K562 (cell line): ENCODE measurements at regions not wholly inside any gene's neighbourhood (a gene's known extent, or its start where the extent isn't known, plus 50 kb on each side); places are given as distances from the start of the nearest gene placed in this dataset.

Source experiments
- ATAC-seq: fragments of 200-7000 bp; cut with Tn5 transposase; 3 replicates; pipeline ENCODE4 v1.9.1; 2020; ENCODE audit warnings: moderate library complexity
- BruUV-seq: library from RNA; stranded (reverse); fragments of 400-500 nt; replicated peaks from 2 replicates; lab custom pipeline; 2021; lab: Mats Ljungman, UMichigan
- CTCF ChIA-PET: fragments of 300-600 bp; formaldehyde crosslinking; extraction: SDS; loops from one replicate; lab custom pipeline; 2021; ENCODE audit warnings: low intra/inter-chr PET ratio; lab: Yijun Ruan, JAX
- POLR2A ChIA-PET: fragments of 300-600, 350-650 bp; sonication (Branson Sonifier 250); formaldehyde crosslinking; extraction: SDS; loops from one replicate; lab custom pipeline; 2021; ENCODE audit warnings: antibody characterized with exemption, inconsistent platforms; lab: Yijun Ruan, JAX
- DNase-seq, 4 experiments: peaks; one replicate each; pipeline versions ENCODE4 v3.0.0 to v3.0.0-alpha.2; 2011 to 2018; ENCODE audit warnings: low spot score in 3 of 4, mixed read lengths in 3 of 4; ENCODE audit errors: extremely low read depth in 1 of 4
- FAIRE-seq: peaks from 2 replicates; lab custom pipeline; 2011; peaks lifted over from hg19 to GRCh38; lab: Jason Lieb, UNC
- H2AFZ ChIP-seq: 2 replicates; pipeline ENCODE4 v1.6.0; 2011; ENCODE audit warnings: low read depth, low read length, control low read depth, inconsistent platforms
- H3K27ac ChIP-seq: fragments of 200-600 bp; 3 replicates; pipeline ENCODE4 v1.8.0; 2011; ENCODE audit warnings: low read depth, mild to moderate bottlenecking, control low read depth, inconsistent platforms, low read length, moderate library complexity, mixed read lengths; ENCODE audit errors: extremely low read depth
- H3K27me3 ChIP-seq, 2 experiments: fragments of 300-600 bp in 1 of 2; 2 replicates in 1 of 2; 3 replicates in 1 of 2; pipeline versions ENCODE4 v1.6.0 to v1.8.0; 2011; ENCODE audit warnings: inconsistent platforms in 2 of 2, low read length in 2 of 2, mild to moderate bottlenecking in 1 of 2, mixed read lengths in 1 of 2, moderate library complexity in 1 of 2; ENCODE audit not compliant: control insufficient read depth in 2 of 2, insufficient read depth in 2 of 2
- H3K36me3 ChIP-seq: fragments of 300-600 bp; 3 replicates; pipeline ENCODE4 v1.8.0; 2011; ENCODE audit warnings: mild to moderate bottlenecking, low read length, inconsistent platforms; ENCODE audit not compliant: control insufficient read depth, insufficient read depth
- H3K4me1 ChIP-seq, 2 experiments: fragments of 200-600 bp in 1 of 2; replicated peaks in 1 of 2; 2 replicates in 1 of 2; 3 replicates in 1 of 2; pipeline versions ENCODE4 v1.5.1 to v1.8.0; 2011; ENCODE audit warnings: inconsistent platforms in 2 of 2, low read length in 2 of 2, mild to moderate bottlenecking in 1 of 2, mixed read lengths in 1 of 2, moderate library complexity in 1 of 2; ENCODE audit not compliant: control insufficient read depth in 2 of 2, insufficient read depth in 2 of 2
- H3K4me2 ChIP-seq: 2 replicates; pipeline ENCODE4 v1.6.1; 2011; ENCODE audit warnings: low read length, control low read depth, inconsistent platforms, mixed read lengths; ENCODE audit not compliant: insufficient read depth
- H3K4me3 ChIP-seq: fragments of 200-600 bp; sonication (generic), shearing (Covaris generic); 2 replicates; pipeline ENCODE4 v1.5.1; 2016; ENCODE audit warnings: control low read depth, inconsistent platforms
- H3K79me2 ChIP-seq: fragments of 200-600 bp; 3 replicates; pipeline ENCODE4 v1.8.0; 2011; ENCODE audit warnings: low read length, inconsistent platforms; ENCODE audit not compliant: control insufficient read depth, insufficient read depth
- H3K9ac ChIP-seq, 2 experiments: 2 replicates each; pipeline versions ENCODE4 v1.6.0 to v1.6.1; 2011; ENCODE audit warnings: low read depth in 2 of 2, low read length in 2 of 2, control low read depth in 1 of 2, inconsistent platforms in 1 of 2, mild to moderate bottlenecking in 1 of 2, mixed read lengths in 1 of 2; ENCODE audit not compliant: insufficient read depth in 1 of 2
- H3K9me1 ChIP-seq: one replicate; pipeline ENCODE4 v1.6.0; 2011; ENCODE audit warnings: inconsistent platforms, mild to moderate bottlenecking, low read length, moderate library complexity; ENCODE audit not compliant: control insufficient read depth, insufficient read depth
- H3K9me3 ChIP-seq: replicated peaks from 2 replicates; pipeline ENCODE4 v1.5.1; 2011; ENCODE audit warnings: low read depth, low read length, inconsistent platforms; ENCODE audit not compliant: control insufficient read depth, insufficient read depth
- H4K20me1 ChIP-seq: replicated peaks from 2 replicates; pipeline ENCODE4 v1.6.1; 2011; ENCODE audit warnings: low read length, inconsistent platforms, mixed read lengths; ENCODE audit not compliant: control insufficient read depth, insufficient read depth
- ATF4 ChIP-seq: fragments of 450-650 bp; formaldehyde crosslinking; IDR thresholded peaks from 2 replicates; pipeline ENCODE4 v1.4.0; 2022; ENCODE audit warnings: mild to moderate bottlenecking, moderate library complexity
- DEAF1 ChIP-seq: fragments of 450-650 bp; formaldehyde crosslinking; IDR thresholded peaks from 2 replicates; pipeline ENCODE4 v1.4.0; 2020; ENCODE audit warnings: mild to moderate bottlenecking, moderate library complexity
- FIP1L1 ChIP-seq: fragments of 200-400 bp; formaldehyde crosslinking; IDR thresholded peaks from 2 replicates; pipeline ENCODE4 v1.6.1; 2018; ENCODE audit warnings: mild to moderate bottlenecking, low read depth, low read length; ENCODE audit not compliant: poor library complexity, severe bottlenecking
- FOXO4 ChIP-seq: fragments of 450-650 bp; formaldehyde crosslinking; IDR thresholded peaks from 2 replicates; pipeline ENCODE4 v1.4.0; 2020; ENCODE audit warnings: mild to moderate bottlenecking, moderate library complexity
- FOXP1 ChIP-seq: sonication (generic); formaldehyde crosslinking; IDR thresholded peaks from 2 replicates; pipeline ENCODE4 v1.8.0; 2022; ENCODE audit warnings: mild to moderate bottlenecking, missing genetic modification reagents
- HCFC1 ChIP-seq: IDR thresholded peaks from 2 replicates; pipeline ENCODE4 v1.6.1; 2012; ENCODE audit warnings: low read depth, low read length, improper control_type of control experiment
- HEY1 ChIP-seq: fragments of 250-450 bp; sonication (Bioruptor Pico); IDR thresholded peaks from 2 replicates; pipeline ENCODE4 v1.5.0; 2020; ENCODE audit warnings: mild to moderate bottlenecking, moderate library complexity, borderline replicate concordance
- HNRNPUL1 ChIP-seq: fragments of 200-400 bp; formaldehyde crosslinking; IDR thresholded peaks from 2 replicates; pipeline ENCODE4 v1.6.1; 2017; ENCODE audit warnings: low read length
- KDM1A ChIP-seq, 2 experiments: fragments of 450-650 bp; IDR thresholded peaks; 2 replicates each; pipeline ENCODE4 v1.6.1; 2016; ENCODE audit warnings: mild to moderate bottlenecking in 2 of 2
- KDM4B ChIP-seq, 2 experiments: fragments of 450-650 bp in 1 of 2; sonication (generic) in 1 of 2; IDR thresholded peaks; 2 replicates each; pipeline ENCODE4 v1.6.1; 2016 to 2017; ENCODE audit warnings: borderline replicate concordance in 2 of 2, antibody characterized with exemption in 1 of 2, low read depth in 1 of 2, mild to moderate bottlenecking in 1 of 2
- NFRKB ChIP-seq: fragments of 450-650 bp; IDR thresholded peaks from 2 replicates; pipeline ENCODE4 v1.6.1; 2016; ENCODE audit warnings: low read depth
- RBM34 ChIP-seq: fragments of 200-400 bp; formaldehyde crosslinking; IDR thresholded peaks from 2 replicates; pipeline ENCODE4 v1.6.1; 2018; ENCODE audit warnings: low read length, borderline replicate concordance; ENCODE audit not compliant: insufficient read depth
- RNF2 ChIP-seq: sonication (generic); IDR thresholded peaks from 2 replicates; pipeline ENCODE4 v1.6.1; 2016
- ZBTB8A ChIP-seq: fragments of 450-650 bp; IDR thresholded peaks from 2 replicates; pipeline ENCODE4 v1.6.1; 2018; ENCODE audit warnings: mild to moderate bottlenecking, moderate library complexity; ENCODE audit not compliant: partially characterized antibody
- ZNF121 ChIP-seq: sonication (generic); formaldehyde crosslinking; conservative IDR thresholded peaks from 2 replicates; pipeline ENCODE4 v1.8.0; 2022; ENCODE audit warnings: missing genetic modification reagents
- ZNF165 ChIP-seq: fragments of 250-450 bp; sonication (Bioruptor Pico); IDR thresholded peaks from 2 replicates; pipeline ENCODE4 v1.4.0; 2020; ENCODE audit warnings: borderline replicate concordance
- in situ Hi-C: fragments of 300-500 bp; cut with MboI; formaldehyde crosslinking; loops from 4 replicates; pipeline ENCODE4 v1.15.0; 2018; ENCODE audit warnings: inconsistent platforms, mixed read lengths
- intact Hi-C: fragments of 100-400 bp; cut with micrococcal nuclease; formaldehyde crosslinking; loops from 2 replicates; pipeline ENCODE4 v1.14.2; 2022

GRCh38 chr4:30495651-30496310, 224.4 kb upstream of the PCDH7 start (continued):
- TF ChIP-seq DEAF1 (CRISPR knock-in tag), result no peak
- no peak for TF ChIP-seq ATF4 (CRISPR knock-in tag)
- TF ChIP-seq NFRKB, result no peak
- no peak for TF ChIP-seq HEY1 (CRISPR knock-in tag)
- TF ChIP-seq FIP1L1, result no peak
- no peak for TF ChIP-seq HCFC1
- TF ChIP-seq, all 486 proteins: peak for 0

GRCh38 chr4:30511751-30512150, 208.4 kb upstream of the PCDH7 start:
- CTCF ChIA-PET, result no interaction called here
- in situ Hi-C loops, result no loop called here
- H3K9me1 ChIP-seq, result no peaks in the 10 kb centered on the region
- BruUV-seq, result no TSS peak
- H3K27ac ChIP-seq, result no peak overlapping the region
- no peaks in the 10 kb centered on the region for H3K36me3 ChIP-seq
- no peak overlapping the region for H3K4me3 ChIP-seq
- no peak overlapping the region for H3K4me2 ChIP-seq
- TF ChIP-seq HNRNPUL1, result no peak
- no peak for TF ChIP-seq KDM4B (IDR thresholded peaks at IDR 0.05; ENCODE audit: borderline replicate concordance in 2 of 2, low read depth in 1 of 2)
- TF ChIP-seq ZBTB8A, result no peak
- TF ChIP-seq RBM34, result no peak
- no peak for TF ChIP-seq RNF2
- TF ChIP-seq ZNF121 (CRISPR knock-in tag), result no peak
- no peak for TF ChIP-seq ZNF165 (CRISPR knock-in tag)
- TF ChIP-seq FOXO4 (CRISPR knock-in tag), result no peak
- TF ChIP-seq FOXP1 (CRISPR knock-in tag), result no peak
- no peak for TF ChIP-seq KDM1A (IDR thresholded peaks at IDR 0.05)
- H3K4me1 ChIP-seq, result no peaks in the 10 kb centered on the region
- no peak overlapping the region for H3K9ac ChIP-seq
- FAIRE-seq (no peak), ATAC-seq (no peak), DNase-seq (no peak)
- no peaks in the 10 kb centered on the region for H4K20me1 ChIP-seq
- intact Hi-C loops, result no loop called here
- H3K9me3 ChIP-seq, result no peaks in the 10 kb centered on the region
- no peaks in the 10 kb centered on the region for H3K79me2 ChIP-seq
- no peak overlapping the region for H2AFZ ChIP-seq
- no peaks in the 10 kb centered on the region for H3K27me3 ChIP-seq
- POLR2A ChIA-PET, result no interaction called here
